SKM-1 (cell line): ENCODE measurements at regions not wholly inside any gene's neighbourhood (a gene's known extent, or its start where the extent isn't known, plus 50 kb on each side); places are given as distances from the start of the nearest gene placed in this dataset.

ENCODE experiments used
- DNase-seq: peaks from one replicate; lab custom pipeline; 2025; ENCODE audit not compliant: unreplicated experiment; lab: John Stamatoyannopoulos, UW

DNA sequence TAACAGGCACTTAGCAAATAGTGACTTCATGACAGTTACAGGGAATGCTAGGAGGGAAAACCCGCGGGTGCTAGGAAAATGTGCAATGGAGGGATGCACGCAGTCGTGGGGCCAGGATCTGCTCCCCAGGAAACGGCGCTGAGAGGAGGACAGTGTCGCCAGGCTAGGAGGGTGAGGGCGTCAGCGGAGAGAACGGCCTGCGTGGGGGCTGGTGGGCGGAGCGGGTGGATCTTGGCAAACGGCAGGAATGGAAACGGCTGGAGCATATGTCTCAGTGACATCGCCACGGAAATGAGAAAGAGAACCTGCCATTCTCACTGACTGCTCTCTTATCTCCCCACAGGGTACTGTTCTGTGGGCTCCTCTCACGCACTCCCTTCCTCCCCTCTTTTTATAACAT, 478.5 kb upstream of the ID2 start:
- DNase-seq, result no peak

DNA sequence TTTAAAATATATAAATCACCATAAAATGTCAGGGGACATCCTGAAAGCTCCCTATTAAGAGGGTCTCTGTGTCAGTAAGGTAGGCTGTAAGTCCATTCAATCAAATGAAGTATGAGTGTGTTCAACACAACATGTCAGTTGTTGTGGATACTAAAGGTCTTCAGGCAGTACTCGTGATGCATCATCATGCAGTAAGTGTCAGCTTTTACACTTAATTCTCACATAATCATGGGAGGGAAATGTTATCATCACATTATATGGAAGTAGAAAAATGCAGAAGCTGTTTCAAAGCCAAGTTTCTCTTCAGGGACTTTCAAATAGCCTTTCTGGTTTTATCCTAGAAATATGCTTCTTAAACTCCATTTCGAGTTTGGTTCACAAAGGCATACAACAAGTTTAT, 477.1 kb upstream of the ID2 start:
- DNase-seq, result no peak

DNA sequence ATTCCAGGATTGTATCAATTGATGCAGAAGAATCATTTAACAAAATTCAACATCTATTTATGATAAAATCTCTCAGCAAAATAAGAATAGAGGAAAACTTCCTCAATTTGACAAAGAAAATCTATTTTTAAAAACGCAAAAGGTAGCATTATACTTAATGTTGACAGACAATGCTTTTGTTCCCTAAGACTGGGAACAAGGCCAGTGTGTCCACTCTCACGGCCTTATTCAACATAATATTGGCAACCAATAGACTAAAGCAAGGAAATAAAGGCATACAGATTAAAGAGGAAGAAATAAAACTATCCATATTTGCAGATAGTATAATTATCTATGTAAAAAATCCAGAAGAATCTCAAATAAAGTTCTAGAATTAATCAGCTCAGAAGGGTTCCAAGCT, 472.4 kb upstream of the ID2 start:
- DNase-seq, result no peak

DNA sequence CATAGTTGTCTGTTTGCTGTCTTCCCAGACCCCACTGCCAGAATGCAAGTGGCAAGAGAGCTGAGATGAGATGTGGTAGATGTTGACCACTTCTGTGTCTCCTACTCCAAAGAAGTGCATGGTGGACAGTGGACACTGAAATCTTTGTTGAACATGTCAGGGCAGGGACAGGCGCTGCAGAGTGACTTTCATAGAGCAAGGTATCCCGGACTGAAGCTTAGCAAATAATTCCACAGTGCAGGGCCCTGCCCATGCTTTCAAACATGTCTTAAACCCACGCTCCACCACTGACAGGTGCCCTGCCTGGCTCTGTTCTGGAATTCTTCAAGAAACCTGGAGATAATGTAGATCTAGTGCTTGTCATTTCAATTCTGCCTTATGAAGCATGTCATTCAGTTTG, 470.5 kb upstream of the ID2 start:
- no peak for DNase-seq

DNA sequence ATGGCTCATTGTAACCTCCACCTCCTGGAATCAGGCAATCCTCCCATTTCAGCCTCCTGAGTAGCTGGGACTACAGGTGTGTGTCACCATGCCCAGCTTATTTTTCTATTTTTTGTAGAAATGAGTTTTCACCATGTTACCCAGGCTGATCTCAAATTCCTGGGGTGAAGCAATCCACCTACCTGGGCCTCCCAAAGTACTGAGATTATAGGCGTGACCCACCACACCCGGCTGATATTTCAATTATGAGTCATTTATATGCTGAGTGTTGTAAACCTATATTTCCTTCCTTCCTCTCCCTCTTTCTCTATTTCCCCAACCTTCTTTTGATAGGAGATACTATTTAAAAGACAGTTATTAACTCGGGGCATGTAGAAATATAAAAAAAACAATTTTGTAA, 469.6 kb upstream of the ID2 start:
- DNase-seq, result no peak

DNA sequence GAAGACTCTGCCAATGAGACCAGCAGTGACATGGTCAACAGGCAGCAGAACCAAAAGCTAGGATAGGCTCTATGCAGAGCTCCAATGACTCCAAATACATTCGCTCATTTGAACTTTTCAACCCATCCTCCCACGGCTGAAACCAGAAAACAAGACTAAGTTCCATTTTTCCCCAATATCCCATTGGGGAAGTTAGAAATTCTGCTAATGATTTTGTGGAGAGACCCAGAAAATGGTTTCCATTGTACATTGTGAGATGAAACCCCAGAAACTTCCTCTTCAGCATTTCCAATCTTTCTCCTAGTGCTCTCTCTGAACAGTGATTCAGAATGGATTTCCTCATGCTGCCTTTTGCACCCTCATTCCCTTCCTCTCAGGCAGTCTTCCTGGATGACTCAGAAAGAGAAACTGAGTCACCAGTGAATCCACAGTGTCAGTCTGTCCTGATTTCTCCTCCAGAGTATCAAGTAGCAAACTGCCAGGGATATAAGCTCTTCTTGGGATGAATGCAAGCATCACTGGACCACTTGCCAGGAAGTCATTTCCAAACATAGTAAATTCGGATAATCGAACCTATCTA, 467.7 kb upstream of the ID2 start:
- DNase-seq, result no peak

DNA sequence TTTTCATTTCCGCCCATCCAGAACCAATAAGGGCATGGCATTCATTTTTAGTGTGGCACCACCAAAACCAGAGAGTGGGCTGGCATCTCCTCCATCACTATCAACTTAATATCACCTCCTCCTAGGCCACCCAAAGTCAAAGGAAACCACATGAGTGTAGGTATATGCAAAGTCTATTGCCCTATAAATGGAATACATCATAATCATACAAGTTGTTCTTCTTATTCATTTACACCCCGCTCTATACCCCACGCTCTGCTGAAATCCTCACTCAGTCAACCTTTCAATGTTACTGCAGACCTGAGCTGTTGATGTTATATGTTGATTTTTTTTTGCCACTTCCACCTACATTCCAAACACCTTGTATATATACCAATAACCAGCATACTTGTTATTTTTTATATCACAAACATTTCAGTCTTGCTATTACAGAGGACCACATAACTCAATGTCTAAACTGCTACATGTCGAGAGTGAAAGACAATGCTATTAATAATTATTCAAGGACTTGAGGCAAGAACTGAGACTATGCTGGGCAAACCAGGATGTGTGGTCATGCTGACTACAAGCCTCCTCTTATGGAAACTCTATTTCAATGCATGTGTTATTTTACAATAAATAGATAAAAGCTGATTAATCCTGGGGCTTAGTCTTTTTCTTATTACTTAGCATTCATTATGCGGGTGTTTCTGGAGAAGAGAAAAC, 466.5 kb upstream of the ID2 start:
- DNase-seq, result no peak

DNA sequence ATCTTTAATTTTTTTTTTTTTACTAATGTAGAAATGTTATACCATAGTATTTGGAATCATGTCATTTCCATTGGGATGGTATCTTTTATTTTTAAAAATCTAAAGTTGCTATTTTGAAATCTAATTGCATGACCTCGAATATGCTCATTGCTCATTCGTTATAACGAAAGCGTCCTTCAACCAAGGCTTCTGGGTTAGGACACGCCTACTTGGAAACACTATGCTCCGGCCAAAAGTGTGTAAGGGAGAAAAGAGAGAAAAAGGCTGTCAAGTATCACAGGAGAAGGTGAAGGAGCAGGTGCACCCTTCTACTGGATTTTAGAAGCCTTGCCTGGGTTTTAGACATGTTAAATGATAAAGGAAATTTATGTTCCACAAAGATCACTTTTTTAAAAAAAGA, 465.9 kb upstream of the ID2 start:
- DNase-seq, result no peak

DNA sequence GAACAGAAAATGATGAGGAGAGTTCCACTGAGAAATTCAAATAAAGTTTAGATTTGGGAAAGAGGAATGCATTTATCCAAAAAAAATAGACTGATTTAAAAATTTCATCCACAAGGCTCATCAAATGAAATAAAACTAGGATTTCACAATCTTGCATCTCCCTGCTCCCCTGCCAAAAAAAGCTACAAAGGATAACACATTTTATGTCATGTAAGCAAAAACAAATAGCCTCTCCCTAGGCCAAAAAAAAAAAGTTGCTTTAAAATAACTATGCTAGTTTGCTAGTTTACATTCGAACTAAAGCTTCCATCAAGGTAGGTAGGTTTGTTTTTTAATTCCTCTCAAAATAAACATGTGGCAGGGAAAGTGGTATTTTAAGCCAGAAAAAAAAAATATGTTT, 465.5 kb upstream of the ID2 start:
- DNase-seq, result no peak

DNA sequence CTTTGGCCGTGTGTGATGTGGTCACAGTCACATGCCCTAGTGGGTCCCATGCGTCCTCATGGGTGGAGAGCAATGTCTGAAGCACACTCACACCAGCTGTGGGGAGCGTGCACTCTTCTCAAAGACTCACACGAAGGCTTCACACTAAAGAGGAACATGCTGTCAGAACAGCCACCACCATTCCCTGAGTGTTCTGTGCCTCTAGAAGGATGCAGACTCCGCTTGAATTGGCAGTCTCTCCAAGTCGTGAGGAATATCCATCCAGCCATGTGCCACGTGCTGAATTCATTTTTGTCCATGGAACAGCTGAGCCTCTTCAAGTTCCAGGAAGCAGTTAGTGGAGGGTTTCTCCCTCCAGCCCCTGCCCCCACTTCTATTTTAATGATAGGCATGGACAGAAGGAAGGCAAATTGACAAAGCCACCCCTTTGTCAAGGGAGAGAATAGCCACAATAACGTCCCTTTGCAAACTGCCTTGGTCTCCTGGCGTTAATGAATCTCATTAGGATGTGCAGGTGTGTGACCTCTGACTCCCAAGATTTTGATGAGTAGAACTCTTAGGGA, 464.3 kb upstream of the ID2 start:
- no peak for DNase-seq

DNA sequence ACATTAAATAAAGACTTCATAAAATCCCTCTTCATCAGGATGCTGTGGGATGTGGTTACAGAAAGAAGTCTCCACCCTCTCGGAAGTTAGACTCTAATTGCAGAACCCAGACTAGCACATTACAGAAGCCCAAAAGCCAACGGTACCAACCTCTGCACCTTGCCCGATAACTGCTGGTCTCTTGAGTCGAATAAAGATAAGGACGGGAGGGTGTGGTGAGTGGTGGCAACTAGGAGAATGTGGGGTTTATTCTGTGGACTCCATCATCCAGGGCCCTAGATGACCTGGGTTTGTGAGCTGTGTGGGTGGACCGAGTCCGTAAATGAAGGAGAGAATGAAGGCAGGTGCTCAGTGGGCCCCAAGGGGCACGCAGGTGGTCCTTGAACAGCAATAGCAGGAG, 462.8 kb upstream of the ID2 start:
- DNase-seq, result no peak

DNA sequence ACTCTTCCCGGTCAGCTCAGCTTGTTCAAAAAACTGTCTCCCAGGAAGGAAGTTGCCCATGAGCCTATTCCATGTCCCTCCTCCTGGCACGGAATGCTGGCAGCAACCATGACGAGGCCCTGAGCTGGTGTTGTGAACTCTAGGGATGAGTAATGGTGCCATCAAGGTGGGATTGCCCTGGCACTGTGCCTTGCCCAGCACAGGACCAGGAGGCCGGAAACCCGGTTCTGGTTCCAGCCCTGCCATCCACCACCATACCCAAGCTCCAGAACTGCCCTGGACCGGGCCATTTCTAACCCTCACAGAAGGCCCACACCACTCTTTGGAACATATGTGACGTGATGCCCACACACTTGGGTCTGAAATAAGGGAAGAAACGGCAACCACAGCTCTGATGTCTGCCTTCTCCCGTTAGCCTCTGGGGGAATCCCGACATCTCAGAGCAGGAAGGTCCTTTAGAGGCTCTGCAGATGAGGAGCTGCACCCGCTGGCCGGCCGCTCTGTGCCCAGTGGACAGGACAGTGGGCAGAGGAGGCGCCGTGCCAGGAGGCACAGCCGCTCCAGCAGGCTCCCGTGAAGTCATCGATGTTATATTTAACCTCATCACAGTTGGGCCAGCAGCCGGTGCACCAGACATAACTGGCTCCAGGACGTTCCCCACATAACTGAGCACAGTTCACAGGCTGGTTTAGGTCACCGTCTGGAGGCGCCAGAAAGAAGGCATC, 462.1 kb upstream of the ID2 start:
- DNase-seq, result no peak

DNA sequence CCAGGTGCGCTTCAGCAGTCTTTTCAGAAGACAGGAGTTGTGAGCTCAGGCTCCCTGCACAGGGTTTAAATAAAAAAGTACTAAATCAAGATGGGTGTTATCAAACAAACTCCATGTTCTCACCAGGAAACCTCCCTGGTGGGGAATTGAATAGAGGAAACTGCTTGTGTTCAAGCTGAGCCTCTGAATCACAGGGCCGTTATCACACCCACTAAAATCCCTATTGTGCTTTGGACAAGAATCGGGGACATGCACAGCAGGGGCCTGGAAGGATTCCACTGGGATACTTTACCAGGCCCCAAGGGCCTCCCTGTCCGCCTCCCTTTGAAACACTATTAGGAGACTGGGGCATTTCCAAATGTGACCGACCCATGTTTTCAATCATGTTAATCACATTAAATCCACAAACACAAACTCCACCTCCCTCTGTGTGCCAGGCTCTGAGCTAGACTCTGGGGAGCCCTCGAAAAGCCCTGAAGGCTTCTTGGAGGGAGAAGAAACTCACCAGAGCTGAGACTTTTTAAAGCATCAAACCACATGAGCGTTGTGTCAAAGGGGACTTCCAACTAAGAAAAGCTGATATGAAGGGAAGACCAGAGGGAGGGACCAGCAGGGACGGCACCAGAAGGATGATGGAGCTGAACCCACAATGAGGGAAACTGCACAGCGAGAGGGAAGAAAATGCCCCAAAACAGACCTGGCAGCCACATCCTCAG, 458.7 kb upstream of the ID2 start:
- DNase-seq, result no peak

DNA sequence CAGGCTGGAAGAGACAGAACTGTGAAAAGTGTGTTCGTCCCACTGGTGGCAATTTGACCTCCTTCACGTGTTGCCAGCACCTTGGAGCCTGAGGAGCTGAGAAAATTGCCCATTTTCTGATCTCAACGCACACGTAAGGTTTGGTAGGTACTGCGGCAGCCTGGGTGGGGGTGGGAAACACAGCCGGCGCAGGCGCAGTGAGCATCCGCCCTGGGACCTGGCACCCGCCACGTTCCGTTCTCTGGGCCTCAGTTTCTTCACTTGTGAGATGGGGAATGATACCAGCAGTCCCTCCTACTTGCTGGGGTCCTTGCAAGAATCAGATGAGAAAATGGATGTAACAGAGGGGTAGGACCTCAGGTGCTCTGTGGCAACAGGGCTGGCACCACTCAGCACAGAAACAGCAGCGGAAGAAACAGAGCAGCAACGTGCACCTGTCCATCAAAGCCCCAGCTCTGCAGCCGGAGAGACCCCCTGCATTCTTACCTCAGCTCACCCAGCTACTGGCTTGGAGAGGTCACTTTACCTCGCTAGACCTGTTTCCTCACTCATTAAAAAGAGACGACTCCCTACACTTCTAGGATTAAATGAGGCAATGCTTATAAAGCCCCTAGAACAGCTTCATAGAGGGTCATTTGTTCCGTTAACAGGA, 458.0 kb upstream of the ID2 start:
- DNase-seq, result no peak

DNA sequence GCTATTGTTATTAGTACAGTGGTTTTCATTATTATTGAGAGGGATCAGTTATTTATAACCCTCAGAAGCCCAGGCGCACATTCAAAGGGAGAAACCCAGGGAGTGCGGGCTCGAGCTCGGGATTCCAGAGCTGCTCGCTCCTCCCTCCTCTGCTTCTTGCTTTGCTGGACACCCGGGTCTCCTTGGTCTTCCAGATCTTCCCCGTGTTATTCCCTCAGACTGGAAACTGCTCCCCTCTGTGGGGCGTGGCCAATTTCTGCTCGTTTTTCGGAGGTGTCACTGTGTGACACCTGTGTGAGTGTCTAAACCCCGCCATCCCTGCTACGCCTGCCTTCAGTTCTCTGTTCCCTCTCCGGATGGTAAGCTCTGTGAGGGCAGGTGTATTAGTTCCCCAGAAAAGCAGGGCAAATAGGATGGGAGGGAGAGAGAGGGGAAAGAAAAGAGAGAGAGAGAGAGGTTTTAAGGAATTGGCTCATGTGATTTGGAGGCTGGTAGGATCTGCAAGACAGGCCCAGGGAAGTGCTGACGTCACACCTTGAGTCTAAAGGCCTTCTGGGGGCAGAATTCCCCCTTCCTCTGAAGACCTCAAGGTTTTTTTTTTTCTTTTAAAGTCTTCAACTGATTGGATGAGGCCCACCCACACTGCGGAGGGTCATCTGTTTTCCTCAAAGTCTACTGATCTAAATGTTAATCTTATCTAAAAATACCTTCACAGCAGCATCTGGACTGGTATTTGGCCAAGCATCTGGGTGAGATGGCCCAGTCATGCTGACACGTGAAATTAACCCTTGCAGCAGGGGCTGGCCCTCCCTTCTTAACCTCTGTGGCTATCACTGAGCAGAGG, 457.3 kb upstream of the ID2 start:
- no peak for DNase-seq

DNA sequence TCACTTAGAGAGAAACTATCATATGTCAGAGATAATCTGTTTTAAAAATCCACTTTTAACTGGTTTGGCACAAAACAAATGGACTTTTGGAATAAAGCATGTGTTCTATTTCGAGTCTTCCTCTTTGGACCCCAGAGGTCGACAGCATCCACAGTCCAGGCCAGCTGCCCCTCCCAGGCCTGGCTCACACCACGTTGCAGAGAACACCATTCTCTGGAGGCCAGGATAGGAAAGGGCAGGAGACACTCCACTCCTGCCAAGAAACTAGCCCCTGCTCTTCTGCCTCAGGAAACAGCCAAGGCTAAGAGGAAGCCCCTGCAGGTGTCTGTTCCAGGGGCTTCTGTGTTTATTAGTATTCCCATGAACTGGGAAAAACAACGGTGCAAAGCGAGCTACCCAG, 456.6 kb upstream of the ID2 start:
- no peak for DNase-seq

DNA sequence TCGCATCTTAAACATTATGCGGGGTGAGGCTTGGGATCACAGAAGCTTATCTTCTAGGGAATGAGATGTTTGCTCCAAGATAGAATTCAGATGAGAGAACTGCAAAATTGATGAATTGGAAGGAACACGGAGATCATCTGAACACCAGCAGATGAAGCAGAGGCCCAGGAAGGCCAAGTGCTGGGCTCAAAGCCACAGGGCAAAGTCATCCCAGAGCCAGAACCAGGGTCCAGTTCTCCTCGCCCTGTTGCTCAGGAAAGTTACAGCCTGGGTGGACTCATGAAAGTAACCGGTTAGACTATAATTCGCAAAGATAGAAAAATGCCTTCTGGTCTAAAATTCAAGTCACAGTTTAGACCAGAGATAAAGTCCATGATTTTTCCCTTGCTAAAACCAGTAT, 456.1 kb upstream of the ID2 start:
- DNase-seq, result no peak

DNA sequence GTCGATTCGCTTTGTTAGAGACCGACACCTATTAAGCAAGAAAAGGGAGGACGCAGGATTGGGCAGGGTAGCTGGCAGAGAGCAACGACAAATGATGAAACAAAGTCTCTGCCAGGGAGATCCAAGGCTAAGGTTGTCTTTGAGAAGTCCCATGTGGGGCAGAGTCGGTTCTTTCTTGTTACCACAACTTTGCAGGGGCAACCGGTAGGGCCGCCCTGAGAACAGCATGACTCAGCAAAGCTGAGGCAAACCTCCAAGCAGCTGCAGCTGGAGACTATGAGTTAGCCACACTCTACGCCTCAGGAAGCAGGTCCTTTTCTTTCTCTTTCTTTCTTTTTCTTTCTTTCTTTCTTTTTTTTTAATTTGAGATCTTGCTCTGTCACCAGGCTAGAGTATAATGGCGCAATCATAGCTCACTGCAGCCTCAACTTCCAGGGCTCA, 452.3 kb upstream of the ID2 start:
- peak; percentile 22 for DNase-seq

DNA sequence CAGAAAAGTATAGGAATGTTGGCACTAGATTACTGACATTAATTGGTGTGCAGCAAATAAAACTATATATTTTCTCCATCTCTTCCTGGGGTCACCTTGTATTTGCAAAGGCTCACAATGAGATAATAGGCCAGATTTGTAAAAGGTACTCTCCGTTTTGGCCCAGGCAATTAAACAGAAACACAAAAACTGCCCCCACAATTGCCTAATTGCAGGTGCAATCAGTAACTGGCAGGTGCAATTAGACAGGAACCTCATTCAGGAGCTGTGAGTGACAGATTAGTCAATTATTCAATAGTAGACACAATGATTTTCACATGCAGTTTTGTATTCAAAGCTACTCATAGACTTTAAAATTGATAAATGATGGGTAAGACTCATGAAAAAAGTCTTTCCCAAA, 451.4 kb upstream of the ID2 start:
- DNase-seq, result no peak

DNA sequence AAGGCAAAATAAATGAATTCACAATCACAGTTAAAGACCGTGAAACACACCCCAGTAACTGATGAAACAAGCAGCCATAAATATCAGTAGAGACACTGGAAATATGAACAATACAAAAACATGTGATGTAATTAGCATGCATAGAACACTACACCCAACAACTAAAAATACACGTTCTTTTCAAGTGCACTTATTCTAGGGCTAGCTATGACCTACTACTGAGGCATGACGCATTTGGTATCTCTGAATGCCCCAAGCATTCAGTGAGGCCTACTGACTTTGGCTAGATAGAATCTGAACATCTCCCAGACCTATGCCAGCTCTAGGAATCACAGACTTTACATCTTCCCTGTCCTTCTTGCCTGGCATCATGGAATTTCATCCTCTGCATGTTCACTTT, 450.0 kb upstream of the ID2 start:
- no peak for DNase-seq
